Putamen (tissue), 1 donor: ENCODE measurements at regions not wholly inside any gene's neighbourhood (a gene's known extent, or its start where the extent isn't known, plus 50 kb on each side); places are given as distances from the start of the nearest gene placed in this dataset.

Source experiments
- DNase-seq: peaks from one replicate; pipeline ENCODE4 v3.0.0-alpha.2; 2016; ENCODE audit warnings: low spot score

DNA sequence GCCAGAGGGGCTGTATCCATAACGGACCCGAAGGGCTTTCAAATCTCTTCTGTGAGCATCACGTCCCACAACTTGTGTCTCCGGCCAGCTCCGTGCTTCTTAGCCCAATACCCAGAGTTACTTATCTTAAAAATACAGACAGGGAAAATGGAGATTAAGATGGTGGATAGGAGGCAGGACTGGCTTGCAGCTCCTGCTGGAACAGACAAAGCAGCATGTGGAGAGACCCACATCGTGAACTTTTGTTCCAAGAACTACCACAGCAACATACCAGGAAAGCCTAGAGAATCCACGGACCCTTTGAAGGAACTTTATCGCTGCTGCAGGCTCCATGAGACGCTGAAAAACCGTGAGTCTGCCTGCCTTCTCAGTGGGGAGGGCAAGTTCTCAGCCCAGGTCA is 113.7 kb downstream of the RNASET2 start:
- DNase-seq, result no peak

- DNase-seq, result no peak
These were observed 115.1 kb downstream of the RNASET2 start for GRCh38 chr6:166841216-166841615.

DNA sequence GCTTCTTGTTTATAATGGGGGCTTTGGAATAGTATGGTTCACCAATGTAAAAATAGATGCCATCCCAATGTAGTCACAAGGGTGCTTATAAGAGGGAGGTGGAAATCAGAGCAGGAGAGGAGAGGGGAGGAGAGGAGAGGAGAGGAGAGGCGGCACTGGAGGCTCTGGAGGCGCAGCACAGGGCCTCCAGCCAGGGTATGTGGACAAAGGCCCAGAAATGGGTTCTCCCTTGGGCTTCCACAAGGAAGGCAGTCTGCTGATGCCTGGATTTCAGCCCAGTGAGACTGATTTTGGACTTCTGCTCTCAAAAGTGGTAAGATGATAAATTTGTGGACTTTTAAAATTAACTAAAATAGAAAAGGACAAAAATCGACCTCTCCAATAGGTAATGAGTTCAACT is 116.8 kb downstream of the RNASET2 start:
- no peak for DNase-seq

DNA sequence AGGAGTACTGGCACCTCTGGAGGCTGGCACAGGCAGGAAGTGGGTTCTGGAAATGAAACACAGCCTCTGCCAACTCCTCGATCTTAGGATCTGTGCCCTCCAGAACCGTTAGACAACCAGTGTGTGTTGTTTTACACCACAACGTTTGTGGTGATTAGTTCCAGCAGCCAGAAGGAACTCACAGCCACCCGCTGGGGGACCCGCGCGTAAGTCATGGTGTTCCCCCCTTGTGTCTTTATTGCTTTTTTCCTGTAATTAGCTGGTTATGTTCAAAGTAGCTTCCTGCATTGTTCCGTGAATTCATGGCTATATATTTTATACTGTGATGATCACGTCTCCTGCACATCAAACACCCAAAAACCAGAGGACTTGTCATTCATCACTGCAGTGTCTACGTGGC is 117.4 kb downstream of the RNASET2 start:
- DNase-seq, result no peak

DNA sequence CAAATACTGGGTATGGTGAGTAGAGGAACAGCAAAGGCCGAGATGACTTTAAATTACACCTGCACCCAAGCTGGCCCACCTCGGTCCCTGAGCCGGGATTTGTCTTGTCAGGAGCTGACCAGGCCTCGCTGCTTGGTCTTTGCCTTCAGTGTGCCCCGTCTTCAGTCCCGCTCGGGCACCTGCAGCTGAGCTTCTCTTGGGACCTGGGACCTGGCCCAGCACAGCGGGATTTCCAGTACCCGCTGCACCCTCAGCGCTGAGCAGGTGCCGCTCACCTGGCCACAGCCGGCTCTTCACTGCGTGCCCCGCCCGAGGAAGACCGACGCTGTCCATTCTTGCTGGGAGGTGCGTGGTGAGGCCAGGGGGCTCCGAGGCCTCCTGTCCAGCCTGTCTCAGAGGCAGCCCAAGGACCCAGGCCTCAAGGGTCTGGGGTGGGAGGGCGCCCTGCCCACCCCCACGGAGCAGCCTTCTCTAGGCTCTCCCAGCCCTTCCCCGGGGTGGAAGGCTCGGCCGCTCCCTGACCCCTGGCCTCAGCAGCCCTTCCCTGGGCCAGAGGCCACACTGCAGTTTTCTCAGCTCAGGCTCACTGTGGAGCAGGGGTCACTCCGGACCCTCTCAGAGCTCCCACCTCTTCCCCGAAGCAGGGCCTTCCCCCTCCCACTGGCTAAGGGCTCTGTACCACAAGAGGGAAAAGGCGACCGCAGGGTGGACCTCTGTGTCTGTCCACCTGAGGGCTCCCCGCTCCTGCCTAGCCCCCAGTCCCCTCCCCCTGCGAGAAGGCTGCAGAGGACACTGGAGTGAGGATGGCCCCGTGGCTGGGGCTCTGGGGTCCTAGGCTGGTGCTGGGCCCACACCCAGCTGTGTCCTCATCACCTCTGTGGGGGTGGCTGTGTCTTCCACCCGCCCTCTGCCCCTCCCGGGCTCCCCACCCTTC is 119.3 kb downstream of the RNASET2 start:
- DNase-seq, result no peak

DNA sequence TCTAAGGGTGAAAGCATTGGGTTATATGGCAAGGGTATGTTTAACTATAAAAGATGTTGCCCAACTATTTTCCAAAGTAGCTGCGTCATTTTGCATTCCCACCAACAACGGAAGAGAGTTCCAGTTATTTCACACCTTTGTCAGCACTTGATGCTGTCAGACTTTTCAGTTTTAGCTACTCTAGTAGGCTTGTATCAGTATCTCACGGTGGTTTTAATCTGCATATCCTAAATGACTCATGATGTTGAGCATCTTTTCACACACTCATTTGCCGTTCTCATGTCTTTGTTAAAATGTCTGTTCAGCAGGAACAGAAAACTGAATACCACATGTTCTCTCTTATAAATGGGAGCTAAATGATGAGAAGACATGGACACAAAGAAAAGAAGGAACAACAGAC is 122.3 kb downstream of the RNASET2 start:
- no peak for DNase-seq

DNA sequence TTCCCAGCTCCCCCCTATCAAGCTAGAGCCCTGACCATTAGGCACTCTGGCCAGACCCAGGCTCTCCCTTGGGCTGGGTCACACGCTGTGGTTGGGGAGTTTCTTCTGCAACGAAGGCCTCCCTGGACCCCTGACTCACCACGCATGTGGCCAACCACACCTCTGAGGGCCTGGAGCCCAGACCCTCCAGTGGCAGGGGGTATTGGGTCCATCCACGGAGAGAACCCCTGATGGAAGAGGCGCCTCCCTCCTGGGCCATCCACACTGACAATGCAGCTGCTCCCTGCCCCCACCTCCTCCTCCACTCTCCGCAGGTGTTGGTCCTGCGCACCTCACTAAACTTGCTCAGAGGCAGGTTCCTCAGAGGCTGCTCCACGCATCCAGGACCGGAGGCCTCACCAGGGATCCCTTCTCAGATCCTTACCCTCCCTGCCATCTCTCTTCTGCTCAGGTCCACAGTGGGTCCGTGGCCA is 125.4 kb downstream of the RNASET2 start:
- no peak for DNase-seq

DNA sequence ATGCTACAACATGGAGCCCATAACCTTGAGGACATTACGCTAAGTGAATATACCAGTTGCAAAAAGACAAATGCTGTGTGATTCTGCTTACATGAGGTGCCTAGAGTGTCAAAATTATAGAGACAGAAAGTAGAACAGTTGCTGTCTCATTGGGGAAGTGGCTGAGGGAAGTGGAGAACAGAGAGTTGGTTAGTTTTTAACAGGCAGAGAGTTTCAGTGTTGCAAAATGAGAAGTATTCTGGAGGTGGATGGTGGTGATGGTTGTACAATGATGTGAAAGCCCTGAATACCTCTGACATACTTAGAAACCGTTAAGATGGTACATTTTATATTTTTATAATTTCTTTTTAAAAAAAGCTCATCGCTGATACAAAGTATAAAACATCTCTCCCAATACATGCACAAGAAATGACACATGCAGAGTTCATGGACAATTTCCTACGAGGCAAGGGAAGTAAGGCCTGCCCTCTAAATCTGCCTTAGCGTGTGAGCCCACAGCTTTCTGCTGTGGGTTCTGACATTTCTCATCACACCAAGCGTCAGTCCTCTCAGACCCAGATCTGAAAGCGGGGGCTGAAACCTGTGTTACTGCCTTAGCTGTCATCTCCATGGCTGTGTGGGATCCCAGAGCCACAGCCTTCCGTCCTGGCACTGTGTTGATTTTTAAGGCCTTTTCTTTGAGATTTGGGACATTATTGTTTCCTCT is 126.0 kb downstream of the RNASET2 start:
- peak; percentile 55 for DNase-seq

GRCh38 chr6:166826264-166826663 is 130.1 kb downstream of the RNASET2 start:
- DNase-seq, result peak; percentile 19

DNA sequence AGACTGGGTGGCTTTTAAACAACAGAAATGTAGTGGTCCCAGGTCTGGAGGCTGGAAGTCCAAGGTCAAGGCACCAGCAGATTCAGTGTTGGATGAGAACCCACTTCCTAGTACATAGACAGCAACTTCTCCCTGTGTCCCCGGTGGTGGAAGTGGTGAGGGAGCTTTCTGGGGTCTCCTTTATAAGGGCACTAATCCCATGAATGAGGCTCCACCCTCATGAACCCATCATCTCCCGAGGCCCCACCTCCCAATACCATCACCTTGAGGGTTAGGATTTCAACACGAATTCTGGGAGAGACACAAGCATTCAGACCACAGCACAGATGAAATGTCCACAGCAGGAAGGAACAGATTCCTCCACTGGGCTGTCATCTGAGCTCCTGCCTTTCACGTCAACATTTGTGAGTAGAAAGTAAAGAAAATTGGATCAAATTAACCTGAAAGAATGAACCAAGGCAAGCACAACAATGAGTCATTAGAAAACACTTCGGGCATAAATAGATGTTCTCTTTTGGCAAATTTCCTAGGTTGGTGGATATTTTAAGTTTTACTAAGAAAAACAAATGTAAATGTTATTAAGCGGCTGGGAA is 130.7 kb downstream of the RNASET2 start:
- no peak for DNase-seq

- DNase-seq, result no peak
These were observed 131.5 kb downstream of the RNASET2 start for GRCh38 chr6:166824880-166825250.

DNA sequence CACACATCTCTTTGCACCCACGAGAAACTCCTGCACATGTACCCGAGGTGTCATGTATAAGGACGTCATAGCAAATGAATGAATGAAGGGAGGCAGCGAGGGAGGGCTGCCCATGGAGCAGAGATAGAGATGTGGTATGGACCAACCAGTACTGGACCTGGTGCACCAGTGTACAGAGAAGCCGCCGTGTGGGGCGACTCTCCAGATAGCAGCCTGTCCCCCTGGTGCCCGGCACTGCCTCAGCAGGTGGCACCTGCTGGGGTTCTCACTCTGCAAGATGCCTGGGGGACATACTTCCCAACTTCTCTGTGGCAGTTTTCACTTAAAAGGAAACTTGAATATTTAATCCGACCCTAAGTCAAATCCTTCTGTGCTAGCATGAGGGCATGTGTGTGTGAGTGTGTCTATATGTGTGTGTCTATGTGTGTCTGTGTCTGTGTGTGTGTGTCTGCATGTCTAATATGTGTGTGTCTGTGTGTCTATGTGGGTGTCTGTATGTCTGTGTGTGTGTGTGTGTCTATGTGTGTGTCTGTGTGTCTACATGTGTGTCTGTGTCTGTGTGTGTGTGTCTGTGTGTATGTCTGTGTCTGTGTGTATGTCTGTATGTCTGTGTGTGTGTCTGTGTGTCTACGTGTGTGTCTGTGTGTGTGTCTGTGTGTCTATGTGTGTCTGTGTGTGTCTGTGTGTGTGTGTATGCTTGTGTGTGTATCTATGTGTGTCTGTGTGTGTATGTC is 132.0 kb downstream of the RNASET2 start:
- DNase-seq, result no peak

GRCh38 chr6:166822609-166823008 is 133.7 kb downstream of the RNASET2 start:
- no peak for DNase-seq

GRCh38 chr6:166820483-166820882 is 135.9 kb downstream of the RNASET2 start:
- DNase-seq, result no peak

- no peak for DNase-seq
These were observed 136.3 kb downstream of the RNASET2 start for GRCh38 chr6:166820070-166820469.

- DNase-seq, result no peak
These were observed 140.7 kb downstream of the RNASET2 start for GRCh38 chr6:166815629-166816028.

DNA sequence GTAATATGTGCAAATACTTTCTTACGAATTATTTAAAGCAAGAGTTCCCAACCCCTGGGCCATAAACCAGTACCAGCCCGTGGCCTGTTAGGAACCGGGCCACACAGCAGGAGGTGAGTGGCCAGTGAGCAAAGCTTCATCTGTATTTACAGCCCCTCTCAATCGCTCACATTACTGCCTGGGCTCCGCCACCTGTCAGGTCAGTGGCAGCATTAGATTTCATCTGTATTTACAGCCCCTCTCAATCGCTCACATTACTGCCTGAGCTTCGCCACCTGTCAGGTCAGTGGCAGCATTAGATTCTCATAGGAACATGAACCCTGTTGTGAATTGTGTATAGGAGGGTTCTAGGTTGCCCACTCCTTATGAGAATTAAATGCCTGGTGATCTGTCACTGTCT is 142.0 kb downstream of the RNASET2 start:
- DNase-seq, result no peak

- DNase-seq, result no peak
These were observed 142.9 kb downstream of the RNASET2 start for GRCh38 chr6:166813461-166813860.

DNA sequence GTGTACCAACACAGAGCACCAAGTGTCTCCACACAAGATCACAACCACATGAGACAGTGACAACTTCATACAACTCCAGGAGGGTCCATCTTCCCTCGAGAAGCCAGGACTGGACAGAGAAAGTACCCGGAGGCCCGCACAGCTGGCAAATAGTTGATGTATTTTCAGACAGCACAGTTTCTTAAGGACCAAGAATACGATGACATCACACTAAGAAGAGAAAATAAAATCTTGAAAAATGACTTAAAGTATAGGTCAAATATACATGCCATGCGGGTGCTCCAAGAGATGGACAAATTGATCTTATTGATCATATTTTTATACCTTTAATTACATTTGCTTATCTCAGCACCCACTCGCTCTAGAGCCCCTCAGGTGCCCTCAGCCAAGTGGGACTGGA is 145.5 kb downstream of the RNASET2 start:
- DNase-seq, result no peak

DNA sequence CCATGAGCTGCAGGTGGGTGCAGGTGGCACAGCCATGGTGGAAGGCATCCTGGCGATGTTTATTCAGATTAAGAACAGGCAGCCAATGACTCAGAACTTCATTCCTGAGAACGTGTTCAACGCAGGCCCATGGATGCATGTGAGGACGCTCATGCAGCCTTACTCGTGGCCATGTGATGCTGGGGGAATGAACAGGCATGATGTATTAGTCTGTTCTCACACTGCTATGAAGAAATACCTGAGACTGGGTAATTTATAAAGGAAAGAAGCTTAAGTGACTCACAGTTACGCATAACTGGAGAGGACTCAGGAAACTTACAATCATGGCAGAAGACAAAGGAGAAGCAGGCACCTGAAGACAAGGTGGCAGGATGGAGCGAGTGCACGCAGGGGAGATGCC is 146.6 kb downstream of the RNASET2 start:
- no peak for DNase-seq

GRCh38 chr6:166806962-166807757 is 149.2 kb downstream of the RNASET2 start:
- DNase-seq, result no peak
